ENCODE measurements at regions not wholly inside any gene's neighbourhood (a gene's known extent, or its start where the extent isn't known, plus 50 kb on each side); places are given as distances from the start of the nearest gene placed in this dataset.

DNA sequence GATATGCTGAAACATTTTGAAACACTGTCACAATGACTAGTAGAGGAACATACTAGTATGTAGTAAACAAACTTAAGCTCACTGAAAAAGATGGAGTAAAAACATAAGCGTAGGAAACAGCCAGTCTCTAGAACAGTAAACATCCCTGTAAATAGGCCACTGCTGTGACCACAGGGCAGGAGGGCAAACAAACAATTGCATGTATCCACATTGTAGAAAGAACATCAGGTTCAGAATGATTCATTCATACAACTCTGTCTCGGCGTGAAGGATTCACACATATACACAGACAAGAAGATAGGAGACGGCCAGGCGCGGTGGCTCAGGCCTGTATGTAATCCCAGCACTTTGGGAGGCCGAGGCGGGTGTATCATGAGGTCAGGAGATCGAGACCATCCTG, 390.1 kb downstream of the IRS2 start:
- Histone ChIP-seq H3K4me3 (no peak overlapping the region), H3K27me3 (no peaks in the 10 kb centered on the region), H3K4me1 (no peaks in the 10 kb centered on the region), H3K9me3 (no peaks in the 10 kb centered on the region), H3K36me3 (no peaks in the 10 kb centered on the region), H3K27ac (no peak overlapping the region)
- 93 to 95% methylated on average over 7 to 8 of the region's 9 CpGs for WGBS, 2 donors (ENCODE audit: low coverage in 1 of 2)
- TF ChIP-seq POLR2AphosphoS5 (IDR thresholded peaks at IDR 0.05) (no peak), POLR2A (IDR thresholded peaks at IDR 0.05) (no peak), EP300 (IDR thresholded peaks at IDR 0.05) (no peak)
- TF ChIP-seq, protein P1, sequence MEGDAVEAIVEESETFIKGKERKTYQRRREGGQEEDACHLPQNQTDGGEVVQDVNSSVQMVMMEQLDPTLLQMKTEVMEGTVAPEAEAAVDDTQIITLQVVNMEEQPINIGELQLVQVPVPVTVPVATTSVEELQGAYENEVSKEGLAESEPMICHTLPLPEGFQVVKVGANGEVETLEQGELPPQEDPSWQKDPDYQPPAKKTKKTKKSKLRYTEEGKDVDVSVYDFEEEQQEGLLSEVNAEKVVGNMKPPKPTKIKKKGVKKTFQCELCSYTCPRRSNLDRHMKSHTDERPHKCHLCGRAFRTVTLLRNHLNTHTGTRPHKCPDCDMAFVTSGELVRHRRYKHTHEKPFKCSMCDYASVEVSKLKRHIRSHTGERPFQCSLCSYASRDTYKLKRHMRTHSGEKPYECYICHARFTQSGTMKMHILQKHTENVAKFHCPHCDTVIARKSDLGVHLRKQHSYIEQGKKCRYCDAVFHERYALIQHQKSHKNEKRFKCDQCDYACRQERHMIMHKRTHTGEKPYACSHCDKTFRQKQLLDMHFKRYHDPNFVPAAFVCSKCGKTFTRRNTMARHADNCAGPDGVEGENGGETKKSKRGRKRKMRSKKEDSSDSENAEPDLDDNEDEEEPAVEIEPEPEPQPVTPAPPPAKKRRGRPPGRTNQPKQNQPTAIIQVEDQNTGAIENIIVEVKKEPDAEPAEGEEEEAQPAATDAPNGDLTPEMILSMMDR (IDR thresholded peaks at IDR 0.05) = no peak
- no peak for ATAC-seq

- 65 to 71% methylated on average over 1 to 5 of the region's 5 CpGs for WGBS, 2 donors (ENCODE audit: low coverage in 1 of 2)
- Histone ChIP-seq H3K27me3 (no peaks in the 10 kb centered on the region), H3K36me3 (no peaks in the 10 kb centered on the region), H3K9me3 (no peaks in the 10 kb centered on the region), H3K27ac (no peak overlapping the region), H3K4me3 (no peak overlapping the region), H3K4me1 (no peaks in the 10 kb centered on the region)
- ATAC-seq = no peak
- TF ChIP-seq POLR2A (IDR thresholded peaks at IDR 0.05) = no peak
- no peak for TF ChIP-seq POLR2AphosphoS5 (IDR thresholded peaks at IDR 0.05)
- TF ChIP-seq, protein P1 (IDR thresholded peaks at IDR 0.05) = no peak
- TF ChIP-seq EP300 (IDR thresholded peaks at IDR 0.05) = no peak
Measured at GRCh38 chr13:109395014-109395413, 391.4 kb downstream of the IRS2 start.

DNA sequence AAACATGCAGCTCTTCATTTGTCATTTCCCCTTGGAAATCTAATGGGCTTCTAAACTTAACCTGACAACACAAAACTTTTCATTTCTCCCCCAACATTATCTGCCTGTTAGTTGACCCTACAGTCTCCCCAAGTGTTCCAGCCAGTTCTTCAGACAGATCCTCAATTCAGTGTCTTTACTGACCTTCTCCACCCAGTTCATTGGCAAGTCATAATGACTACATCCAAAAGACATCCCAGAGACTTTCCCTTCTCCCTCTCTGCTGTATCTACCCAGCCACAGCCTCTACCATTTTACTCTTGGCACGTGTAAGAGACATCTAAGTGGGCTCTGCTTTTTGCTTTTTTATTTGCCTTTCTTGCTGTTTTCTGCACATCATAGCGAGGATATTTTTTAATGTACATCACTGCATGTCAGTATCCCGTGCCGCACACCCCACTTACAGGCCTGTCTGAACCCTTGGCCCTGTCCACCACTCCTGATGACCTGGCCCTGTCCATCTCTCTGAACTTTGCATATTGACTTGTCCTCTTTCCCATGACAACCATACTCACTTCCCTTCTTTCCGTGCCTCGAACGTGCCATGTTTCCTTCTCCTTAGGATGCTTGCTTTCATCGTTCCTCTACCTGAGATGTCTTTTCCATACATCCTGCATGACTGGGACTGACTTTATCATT, 391.9 kb downstream of the IRS2 start:
- no peak for ATAC-seq
- TF ChIP-seq POLR2AphosphoS5 (IDR thresholded peaks at IDR 0.05) = no peak
- TF ChIP-seq POLR2A (IDR thresholded peaks at IDR 0.05) = no peak
- TF ChIP-seq, protein P1 (IDR thresholded peaks at IDR 0.05) = no peak
- no peak for TF ChIP-seq EP300 (IDR thresholded peaks at IDR 0.05)
- Histone ChIP-seq H3K4me1 (no peaks in the 10 kb centered on the region), H3K27me3 (no peaks in the 10 kb centered on the region), H3K9me3 (no peaks in the 10 kb centered on the region), H3K36me3 (no peaks in the 10 kb centered on the region), H3K27ac (no peak overlapping the region), H3K4me3 (no peak overlapping the region)
- WGBS, 2 donors (ENCODE audit: low coverage in 1 of 2) = 93 to 99% methylated on average over 3 to 8 of the region's 8 CpGs

DNA sequence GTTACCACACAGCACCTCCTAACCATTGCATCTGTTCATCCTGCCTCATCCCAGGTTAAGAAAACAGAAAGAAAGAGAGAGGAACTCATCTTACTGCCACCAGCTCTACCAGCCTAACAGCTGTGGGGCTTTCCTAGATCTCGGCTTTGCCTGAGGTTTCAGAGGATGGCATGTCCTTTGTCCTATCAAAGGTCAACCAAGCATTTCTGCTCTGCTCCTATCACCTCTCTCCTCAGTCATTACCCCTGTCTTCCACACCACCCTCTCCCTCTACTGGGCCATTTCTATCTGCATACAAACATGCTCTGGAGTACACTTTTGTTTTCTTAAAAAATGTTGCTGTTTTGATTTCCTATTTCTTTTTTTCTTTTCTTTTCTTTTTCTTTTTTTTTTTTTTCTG, 393.3 kb downstream of the IRS2 start:
- TF ChIP-seq POLR2AphosphoS5 (IDR thresholded peaks at IDR 0.05) (no peak), EP300 (IDR thresholded peaks at IDR 0.05) (no peak), POLR2A (IDR thresholded peaks at IDR 0.05) (no peak)
- TF ChIP-seq, protein P1 (IDR thresholded peaks at IDR 0.05) = no peak
- WGBS, 2 donors (ENCODE audit: low coverage in 1 of 2) = 67 to 89% methylated on average over 1 of the region's 1 CpG
- Histone ChIP-seq H3K9me3 (no peaks in the 10 kb centered on the region), H3K27me3 (no peaks in the 10 kb centered on the region), H3K36me3 (no peaks in the 10 kb centered on the region), H3K4me1 (no peaks in the 10 kb centered on the region), H3K27ac (no peak overlapping the region), H3K4me3 (no peak overlapping the region)
- no peak for ATAC-seq

- H3K4me1 ChIP-seq = no peaks in the 10 kb centered on the region
- ATAC-seq = no peak
- no peaks in the 10 kb centered on the region for H3K27me3 ChIP-seq
- H3K4me3 ChIP-seq = no peak overlapping the region
- no peaks in the 10 kb centered on the region for H3K9me3 ChIP-seq
- TF ChIP-seq, protein P1 (IDR thresholded peaks at IDR 0.05) = no peak
- TF ChIP-seq EP300 (IDR thresholded peaks at IDR 0.05) (no peak), POLR2A (IDR thresholded peaks at IDR 0.05) (no peak), POLR2AphosphoS5 (IDR thresholded peaks at IDR 0.05) (no peak)
- WGBS, 2 donors (ENCODE audit: low coverage in 1 of 2) = 100% methylated on average over 1 to 2 of the region's 2 CpGs
- H3K36me3 ChIP-seq = no peaks in the 10 kb centered on the region
- no peak overlapping the region for H3K27ac ChIP-seq
Measured at GRCh38 chr13:109390391-109390790, 396.0 kb downstream of the IRS2 start.

All from gastroesophageal sphincter (tissue), 4 donors.